ENCODE measurements at regions not wholly inside any gene's neighbourhood (a gene's known extent, or its start where the extent isn't known, plus 50 kb on each side); places are given as distances from the start of the nearest gene placed in this dataset.

- no peak for DNase-seq
- Histone ChIP-seq H3K9me3 (no peaks in the 10 kb centered on the region), H3K36me3 (replicated peaks in 1 of 2; ENCODE audit: insufficient read depth in 1 of 2, low read depth in 2 of 2) (no peaks in the 10 kb centered on the region), H3K27me3 (no peaks in the 10 kb centered on the region), H3K27ac (no peak overlapping the region), H3K4me1 (no peaks in the 10 kb centered on the region), H3K4me3 (no peak overlapping the region)
- intact Hi-C loops (cut with DNase I): no loop called here
- ATAC-seq: no peak
- WGBS, 2 donors: 56 to 68% methylated on average over 3 of the region's 3 CpGs
- TF ChIP-seq POLR2A (IDR thresholded peaks at IDR 0.05) (no peak), CTCF (IDR thresholded peaks at IDR 0.05) (no peak)
Observed at GRCh38 chr2:14396533-14397083, 235.9 kb upstream of the LRATD1 start.

- H3K4me1 ChIP-seq: no peaks in the 10 kb centered on the region
- H3K9me3 ChIP-seq: no peaks in the 10 kb centered on the region
- DNase-seq: no peak
- intact Hi-C loops (cut with DNase I): no loop called here
- H3K4me3 ChIP-seq: no peak overlapping the region
- TF ChIP-seq CTCF (IDR thresholded peaks at IDR 0.05): no peak
- TF ChIP-seq POLR2A (IDR thresholded peaks at IDR 0.05): no peak
- no peak for ATAC-seq
- no peaks in the 10 kb centered on the region for H3K36me3 ChIP-seq (replicated peaks in 1 of 2; ENCODE audit: insufficient read depth in 1 of 2, low read depth in 2 of 2)
- no peak overlapping the region for H3K27ac ChIP-seq
- H3K27me3 ChIP-seq: no peaks in the 10 kb centered on the region
Observed at GRCh38 chr2:14398641-14399040, 233.9 kb upstream of the LRATD1 start.

GRCh38 chr2:14401873-14402272, 230.6 kb upstream of the LRATD1 start:
- 23 to 25% methylated on average over 4 of the region's 4 CpGs for WGBS, 2 donors
- intact Hi-C loops (cut with DNase I): no loop called here
- H3K27me3 ChIP-seq: no peaks in the 10 kb centered on the region
- no peaks in the 10 kb centered on the region for H3K36me3 ChIP-seq (replicated peaks in 1 of 2; ENCODE audit: insufficient read depth in 1 of 2, low read depth in 2 of 2)
- no peaks in the 10 kb centered on the region for H3K9me3 ChIP-seq
- H3K4me1 ChIP-seq: no peaks in the 10 kb centered on the region
- ATAC-seq: no peak
- H3K4me3 ChIP-seq: no peak overlapping the region
- no peak overlapping the region for H3K27ac ChIP-seq
- DNase-seq: no peak
- TF ChIP-seq CTCF (IDR thresholded peaks at IDR 0.05): no peak
- no peak for TF ChIP-seq POLR2A (IDR thresholded peaks at IDR 0.05)

GRCh38 chr2:14408695-14409094, 223.8 kb upstream of the LRATD1 start:
- no peak overlapping the region for H3K27ac ChIP-seq
- ATAC-seq (no peak), DNase-seq (no peak)
- WGBS, 2 donors: 84 to 85% methylated on average over 3 of the region's 3 CpGs
- no peak for TF ChIP-seq CTCF (IDR thresholded peaks at IDR 0.05)
- TF ChIP-seq POLR2A (IDR thresholded peaks at IDR 0.05): no peak
- no peaks in the 10 kb centered on the region for H3K4me1 ChIP-seq
- intact Hi-C loops (cut with DNase I): no loop called here
- no peaks in the 10 kb centered on the region for H3K9me3 ChIP-seq
- H3K27me3 ChIP-seq: no peaks in the 10 kb centered on the region
- no peaks in the 10 kb centered on the region for H3K36me3 ChIP-seq (replicated peaks in 1 of 2; ENCODE audit: insufficient read depth in 1 of 2, low read depth in 2 of 2)
- no peak overlapping the region for H3K4me3 ChIP-seq

GRCh38 chr2:14417551-14417950, 215.0 kb upstream of the LRATD1 start:
- TF ChIP-seq CTCF (IDR thresholded peaks at IDR 0.05): no peak
- no peak for TF ChIP-seq POLR2A (IDR thresholded peaks at IDR 0.05)
- intact Hi-C loops (cut with DNase I): no loop called here
- ATAC-seq (no peak), DNase-seq (no peak)
- 75 to 78% methylated on average over 4 of the region's 4 CpGs for whole genome bisulfite sequencing, 2 donors
- H3K4me3 ChIP-seq: no peak overlapping the region
- no peak overlapping the region for H3K27ac ChIP-seq
- no peaks in the 10 kb centered on the region for H3K4me1 ChIP-seq
- H3K27me3 ChIP-seq: no peaks in the 10 kb centered on the region
- no peaks in the 10 kb centered on the region for H3K36me3 ChIP-seq (replicated peaks in 1 of 2; ENCODE audit: insufficient read depth in 1 of 2, low read depth in 2 of 2)
- H3K9me3 ChIP-seq: no peaks in the 10 kb centered on the region

Data from body of pancreas (tissue), 4 donors.